GM04503 (cell line): ENCODE measurements at regions not wholly inside any gene's neighbourhood (a gene's known extent, or its start where the extent isn't known, plus 50 kb on each side); places are given as distances from the start of the nearest gene placed in this dataset.
"Not testable (repeated sequence)": the region's sequence is repeated elsewhere in the genome, so short reads cannot be mapped to it uniquely, and the experiment has no call there.

Experiments
- DNase-seq: peaks from one replicate; pipeline ENCODE4 v3.0.0-alpha.2; 2012; ENCODE audit warnings: low read depth

- no peak for DNase-seq
These were observed 690.4 kb upstream of the HS6ST1 start for GRCh38 chr2:129008881-129009554.

DNA sequence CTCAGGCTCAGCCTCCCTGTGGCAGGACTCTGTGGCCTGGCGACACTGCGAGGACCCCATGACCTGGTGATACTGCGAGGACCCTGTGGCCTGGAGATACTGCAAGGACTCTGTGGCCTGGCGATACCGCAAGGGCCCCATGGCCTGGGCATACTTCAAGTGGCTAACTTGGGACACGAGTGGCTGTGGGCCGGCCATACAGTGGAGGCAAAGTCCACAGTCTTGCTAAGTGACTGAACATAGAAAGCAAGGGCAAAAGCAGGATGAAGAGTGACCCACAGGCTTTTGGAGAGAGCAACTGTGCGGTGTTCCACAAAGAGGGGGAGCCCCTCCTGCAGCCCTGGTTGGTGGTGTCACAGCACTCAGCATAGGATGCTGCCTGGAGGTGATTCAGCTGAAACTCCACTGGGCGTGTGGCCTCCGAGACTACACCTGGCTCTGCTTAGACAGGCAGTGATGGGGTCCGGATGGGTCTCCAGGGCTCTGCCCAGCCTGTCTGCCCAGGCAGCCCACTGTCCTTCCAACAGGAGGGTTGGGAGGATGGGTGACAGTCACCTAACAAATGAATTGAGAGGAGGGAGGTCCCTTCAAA, 691.0 kb upstream of the HS6ST1 start:
- DNase-seq: no peak

- DNase-seq: no peak
These were observed 691.6 kb upstream of the HS6ST1 start for GRCh38 chr2:129010262-129010661.

DNA sequence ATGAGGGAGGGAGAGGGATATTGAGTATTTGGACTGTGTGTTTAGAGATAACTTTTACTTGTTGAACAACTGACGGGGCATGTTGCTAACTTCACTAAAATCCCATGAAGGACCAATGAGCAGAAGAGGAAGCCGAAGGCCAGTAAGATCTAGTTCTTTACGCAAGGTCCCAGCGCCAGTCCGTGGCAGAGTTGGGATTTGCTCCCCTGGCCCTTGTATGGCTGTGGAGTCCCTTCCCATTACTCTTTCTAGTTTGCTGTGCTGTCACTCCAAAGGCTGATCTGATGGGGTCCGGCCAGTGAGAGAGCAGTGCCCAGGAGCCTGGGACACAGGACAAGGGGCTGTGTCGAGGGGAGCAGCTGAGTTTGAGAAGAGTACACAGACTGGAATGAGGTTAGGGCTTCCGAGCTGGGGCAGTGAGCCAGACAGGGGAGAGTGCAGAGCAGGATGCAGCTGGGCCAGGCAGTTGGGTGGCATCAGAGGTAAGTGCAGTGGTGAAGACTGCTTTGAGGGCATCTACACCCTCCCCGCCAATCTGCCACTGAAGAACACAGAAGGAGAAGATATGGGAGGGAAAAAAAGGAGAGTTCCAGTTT, 692.9 kb upstream of the HS6ST1 start:
- no peak for DNase-seq

GRCh38 chr2:129014432-129014831, 695.8 kb upstream of the HS6ST1 start:
- no peak for DNase-seq

DNA sequence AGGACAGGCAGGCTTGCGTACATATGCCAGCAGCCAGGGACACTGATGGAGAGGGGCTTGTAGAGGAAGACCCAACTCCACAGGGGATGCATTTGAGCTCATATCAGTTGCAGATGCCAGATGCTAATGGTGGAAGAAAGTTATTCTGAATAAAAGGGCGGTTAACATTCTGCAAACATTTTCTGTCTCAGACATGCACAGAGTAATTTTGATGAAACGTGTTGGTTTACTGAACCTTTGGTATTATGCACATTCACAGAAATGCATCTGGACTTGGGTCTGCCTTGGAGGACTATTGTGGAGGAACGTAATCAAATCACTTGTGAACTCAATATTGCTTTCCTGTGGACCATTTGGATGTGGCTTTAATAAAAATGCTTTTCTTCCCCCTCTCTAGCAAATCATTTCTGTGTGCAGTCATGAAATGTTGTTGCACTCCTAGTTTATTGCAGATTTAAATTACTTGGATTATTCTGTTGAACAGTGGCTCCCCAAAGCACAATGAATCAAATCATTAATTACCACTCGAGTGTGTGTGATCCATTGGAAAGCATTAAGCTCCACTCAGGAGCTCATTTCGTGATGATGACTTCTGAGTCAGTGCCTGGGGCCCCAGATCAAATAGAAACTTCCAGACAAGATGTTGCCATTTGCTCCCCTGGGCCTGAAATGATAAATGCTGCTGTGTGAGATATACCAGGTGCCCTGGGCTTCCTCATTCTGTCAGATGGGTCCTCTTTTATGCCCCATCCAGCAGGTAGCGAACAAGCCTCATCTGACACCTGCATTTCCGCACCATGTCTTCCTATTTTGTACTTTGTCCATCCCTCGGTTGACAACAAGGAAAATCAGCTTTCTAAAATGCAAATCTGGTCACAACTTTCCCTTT, 697.0 kb upstream of the HS6ST1 start:
- no peak for DNase-seq

- DNase-seq: no peak
These were observed 698.3 kb upstream of the HS6ST1 start for GRCh38 chr2:129016972-129017371.

GRCh38 chr2:129024796-129025195, 706.1 kb upstream of the HS6ST1 start:
- DNase-seq: no peak

DNA sequence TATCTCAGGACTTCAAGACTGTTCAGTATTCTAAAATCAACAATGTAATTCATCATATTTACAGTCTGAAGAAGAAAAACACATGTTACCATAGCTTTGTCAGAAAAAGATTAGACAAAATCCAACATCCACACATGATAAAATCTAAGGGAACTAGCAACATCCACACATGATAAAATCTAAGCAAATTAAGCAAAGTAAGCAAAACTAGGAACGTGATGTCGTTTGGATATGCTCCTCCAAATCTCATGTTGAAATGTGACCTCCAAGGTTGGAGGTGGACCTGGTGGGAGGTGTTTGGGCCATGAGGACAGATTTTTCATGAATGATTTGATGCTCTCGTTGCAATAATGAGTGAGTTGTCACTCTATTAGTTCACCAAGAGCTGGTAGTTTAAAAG, 717.3 kb upstream of the HS6ST1 start:
- DNase-seq: no peak

GRCh38 chr2:129043677-129044076, 725.0 kb upstream of the HS6ST1 start:
- not testable (repeated sequence) for DNase-seq

DNA sequence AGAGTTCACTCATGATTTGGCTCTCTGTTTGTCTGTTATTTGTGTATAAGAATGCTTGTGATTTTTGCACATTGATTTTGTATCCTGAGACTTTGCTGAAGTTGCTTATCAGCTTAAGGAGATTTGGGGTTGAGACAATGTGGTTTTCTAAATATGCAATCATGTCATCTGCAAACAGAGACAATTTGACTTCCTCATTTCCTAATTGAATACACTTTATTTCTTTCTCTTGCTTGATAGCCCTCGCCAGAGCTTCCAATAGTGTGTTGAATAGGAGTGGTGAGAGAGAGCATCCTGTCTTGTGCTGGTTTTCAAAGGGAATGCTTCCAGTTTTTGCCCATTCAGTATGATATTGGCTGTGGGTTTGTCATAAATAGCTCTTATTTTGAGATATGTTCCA, 727.8 kb upstream of the HS6ST1 start:
- DNase-seq: not testable (repeated sequence)

DNA sequence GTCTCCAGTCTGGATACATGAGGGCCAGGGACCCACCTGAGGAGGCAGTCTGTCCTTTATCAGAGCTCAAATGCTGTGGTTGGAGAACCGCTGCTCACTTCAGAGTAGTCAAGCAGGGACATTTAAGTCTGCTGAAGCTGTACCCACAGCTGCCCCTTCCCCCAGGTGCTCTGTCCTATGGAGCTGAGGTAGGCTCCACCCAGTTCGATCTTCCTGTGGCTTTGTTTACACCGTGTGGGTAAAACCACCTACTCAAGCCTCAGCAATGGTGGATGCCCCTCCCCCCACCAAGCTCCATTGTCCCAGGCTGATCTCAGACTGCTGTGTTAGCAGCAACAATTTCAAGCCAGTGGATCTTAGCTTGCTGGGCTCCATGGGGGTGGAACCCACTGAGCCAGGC, 731.4 kb upstream of the HS6ST1 start:
- no peak for DNase-seq

GRCh38 chr2:129055242-129055641, 736.6 kb upstream of the HS6ST1 start:
- DNase-seq: no peak

DNA sequence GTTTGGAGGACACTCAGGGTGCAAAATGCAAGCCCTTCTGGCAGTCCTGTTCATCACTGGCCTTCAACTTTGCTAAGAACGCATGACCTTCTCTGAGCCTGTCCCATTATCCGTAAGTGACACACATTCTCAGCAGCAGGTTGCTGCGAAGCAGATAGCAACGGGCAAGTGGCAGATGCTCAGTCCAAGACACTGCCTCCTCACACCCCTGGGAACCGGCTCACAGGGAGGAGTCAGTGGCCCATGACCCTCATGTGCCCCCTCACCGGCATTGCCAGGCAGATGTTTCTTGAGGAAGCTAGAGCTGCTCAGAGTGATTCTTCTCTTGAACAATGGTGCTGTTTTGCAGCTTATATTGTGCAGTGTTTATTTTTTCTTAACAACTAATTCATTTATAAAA, 737.2 kb upstream of the HS6ST1 start:
- no peak for DNase-seq

DNA sequence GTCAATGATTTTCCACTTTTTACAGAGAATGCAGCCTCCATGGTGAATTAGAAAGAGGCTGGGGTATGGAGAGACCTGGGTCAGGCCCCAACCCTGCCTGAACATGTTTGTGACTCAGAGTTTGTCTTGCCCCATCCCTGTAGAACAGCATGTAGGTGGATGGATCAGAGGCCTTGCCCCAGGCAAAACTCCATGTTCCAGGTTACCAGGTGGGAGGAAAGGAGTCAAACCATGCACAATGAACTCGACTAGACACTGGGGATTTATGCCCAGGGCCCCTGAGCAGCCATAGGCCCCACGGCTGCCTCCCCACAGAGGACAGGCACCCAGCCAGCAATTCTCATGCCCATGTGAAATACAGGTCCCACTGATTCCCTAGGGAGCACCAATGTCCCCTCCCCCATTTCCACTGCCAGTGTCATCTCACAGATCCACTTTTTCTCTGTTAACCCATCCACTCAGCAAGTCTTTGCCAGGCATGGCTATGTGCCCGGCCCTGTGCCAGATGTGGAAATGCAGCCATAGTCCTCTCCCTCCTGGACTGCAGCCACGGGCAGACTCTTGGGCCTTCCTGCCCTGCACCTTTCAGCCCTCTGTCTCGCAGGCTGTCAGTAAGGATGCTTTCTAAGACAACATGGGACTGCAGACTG, 737.8 kb upstream of the HS6ST1 start:
- DNase-seq: no peak

- no peak for DNase-seq
These were observed 738.3 kb upstream of the HS6ST1 start for GRCh38 chr2:129056959-129057317.

- DNase-seq: no peak
These were observed 740.3 kb upstream of the HS6ST1 start for GRCh38 chr2:129058981-129059380.

DNA sequence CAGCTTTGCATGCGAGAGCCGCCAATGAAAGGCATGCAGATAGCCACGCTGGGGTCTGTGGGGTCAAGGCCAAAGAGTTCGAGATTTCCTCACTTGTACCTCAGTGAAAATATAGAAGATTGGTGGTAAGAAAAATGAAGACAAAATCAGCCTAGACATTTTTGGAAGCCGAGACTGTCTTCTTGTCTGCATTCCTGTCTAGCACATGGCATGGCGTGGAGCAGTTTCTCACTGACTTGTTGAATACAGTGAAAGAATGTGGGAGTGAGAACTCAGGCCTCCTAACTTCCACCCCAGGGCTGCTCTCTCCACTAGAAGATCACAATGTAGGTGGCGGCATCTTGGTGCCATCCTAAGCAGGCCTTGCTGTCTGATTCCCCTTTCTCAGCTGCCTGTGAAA, 740.8 kb upstream of the HS6ST1 start:
- DNase-seq: no peak

DNA sequence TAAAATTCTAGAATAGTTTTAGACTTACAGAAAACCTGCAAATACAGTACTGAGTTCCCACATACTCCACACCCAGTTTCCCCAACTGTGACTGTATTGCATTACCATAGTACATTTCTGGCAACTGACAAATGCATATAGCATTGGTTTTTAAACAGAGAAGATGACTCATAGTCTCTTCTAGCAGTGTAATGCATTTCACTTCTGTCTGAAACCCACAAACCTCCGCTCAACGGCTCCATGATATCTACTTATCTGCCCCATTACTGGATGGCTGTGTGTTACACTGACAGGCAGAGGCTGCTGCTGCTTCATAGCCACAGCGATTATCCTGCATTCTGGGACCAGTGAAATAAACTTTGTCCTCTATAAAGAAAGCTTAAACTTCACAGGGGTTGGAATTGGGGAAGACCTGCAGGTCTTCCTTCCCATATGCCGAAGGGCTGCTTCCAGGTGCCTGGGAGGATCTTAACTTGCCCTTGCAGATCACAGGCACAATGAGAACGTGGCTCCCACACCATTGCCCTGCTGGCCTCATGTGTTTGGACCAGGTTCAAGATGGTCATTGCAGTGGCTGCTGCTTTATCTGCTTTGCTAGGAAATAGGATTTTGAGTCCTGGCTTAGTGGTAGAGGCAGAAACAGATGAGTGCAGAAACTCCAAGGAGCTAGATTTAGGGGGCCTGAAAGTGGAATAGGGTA, 742.6 kb upstream of the HS6ST1 start:
- no peak for DNase-seq

- DNase-seq: no peak
These were observed 743.1 kb upstream of the HS6ST1 start for GRCh38 chr2:129061769-129062121.

DNA sequence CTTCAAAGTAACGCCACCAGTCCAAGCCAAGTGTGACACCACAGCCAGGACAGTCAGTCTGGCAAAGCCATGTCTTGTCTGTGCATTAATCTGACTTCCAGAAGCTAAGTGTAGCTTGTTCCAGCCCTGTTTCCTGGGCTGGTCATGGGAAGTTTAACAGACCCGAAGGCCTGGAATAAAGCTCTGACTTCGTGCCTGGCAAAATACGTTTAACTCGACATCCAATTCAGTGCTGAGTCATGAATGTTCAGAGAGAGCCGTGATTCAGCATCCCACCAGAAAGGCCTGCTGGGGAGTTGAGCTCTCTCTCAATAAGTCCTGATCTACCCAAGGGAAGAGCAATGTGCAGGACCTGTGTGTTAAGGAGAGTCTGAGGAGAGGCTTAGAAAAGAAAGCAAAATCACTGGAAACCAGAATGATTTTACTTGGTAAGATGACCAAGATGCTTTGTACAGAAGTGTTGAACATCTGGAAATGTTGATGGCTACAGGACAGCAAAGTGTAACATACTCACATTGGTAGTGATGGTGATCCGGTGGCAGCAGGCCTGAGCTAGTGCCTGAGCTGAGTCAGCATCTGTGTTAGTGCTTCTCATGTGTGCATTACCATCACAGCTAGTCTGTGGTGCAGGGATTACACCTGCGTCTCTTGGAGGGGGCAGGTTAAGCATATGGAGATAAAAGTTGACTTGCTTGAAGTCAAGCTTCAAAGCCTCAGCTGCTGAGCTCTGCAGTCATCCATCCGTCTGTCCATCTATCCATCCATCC, 743.7 kb upstream of the HS6ST1 start:
- no peak for DNase-seq
